OCI-LY3 (cell line): ENCODE measurements at regions not wholly inside any gene's neighbourhood (a gene's known extent, or its start where the extent isn't known, plus 50 kb on each side); places are given as distances from the start of the nearest gene placed in this dataset.
A peak's percentile ranks its signal among the peaks of the same experiment; 100 is the strongest.

Experiments used
- H2AFZ ChIP-seq: fragments of 200-600, 300-600 bp; shearing (Covaris generic); 2 replicates; pipeline ENCODE4 v1.6.0; 2014; ENCODE audit warnings: antibody characterized with exemption, low read depth, low read length
- H3K27ac ChIP-seq: fragments of 200-600, 300-600 bp; sonication (generic); 2 replicates; pipeline ENCODE4 v1.5.1; 2014; ENCODE audit warnings: mild to moderate bottlenecking, low read length, moderate library complexity, mixed read lengths
- H3K27me3 ChIP-seq: fragments of 200-600, 300-600 bp; sonication (generic); 2 replicates; pipeline ENCODE4 v1.6.1; 2014; ENCODE audit warnings: low read depth, low read length, mixed read lengths
- H3K36me3 ChIP-seq: fragments of 200-600, 300-600 bp; sonication (generic); replicated peaks from 2 replicates; pipeline ENCODE3; 2014; ENCODE audit warnings: low read depth, low read length, mixed read lengths
- H3K4me1 ChIP-seq: fragments of 300-600, 200-600 bp; sonication (generic); 2 replicates; pipeline ENCODE4 v1.6.1; 2014; ENCODE audit warnings: low read length, mixed read lengths
- H3K4me2 ChIP-seq: fragments of 200-600, 300-600 bp; sonication (generic); 2 replicates; pipeline ENCODE4 v1.6.1; 2014; ENCODE audit warnings: low read length, mixed read lengths
- H3K4me3 ChIP-seq: fragments of 300-600, 200-600 bp; sonication (generic); 2 replicates; pipeline ENCODE4 v1.5.1; 2014; ENCODE audit warnings: antibody characterized with exemption, mild to moderate bottlenecking, low read length, moderate library complexity
- H3K79me2 ChIP-seq: fragments of 300-600, 200-600 bp; shearing (Covaris generic); 2 replicates; pipeline ENCODE4 v1.6.1; 2014; ENCODE audit warnings: mild to moderate bottlenecking, low read length, mixed read lengths
- H3K9ac ChIP-seq: fragments of 300-600, 200-600 bp; shearing (Covaris generic); 2 replicates; pipeline ENCODE4 v1.6.0; 2014; ENCODE audit warnings: mild to moderate bottlenecking, low read length, moderate library complexity
- H3K9me3 ChIP-seq: fragments of 200-600, 300-600 bp; shearing (Covaris generic); 2 replicates; pipeline ENCODE4 v1.6.1; 2014; ENCODE audit warnings: low read length, mixed read lengths; ENCODE audit not compliant: insufficient read depth
- H4K20me1 ChIP-seq: fragments of 200-600, 300-600 bp; sonication (generic); 2 replicates; pipeline ENCODE4 v1.6.1; 2016; ENCODE audit warnings: low read length, mixed read lengths; ENCODE audit not compliant: insufficient read depth
- CTCF ChIP-seq: fragments of 200-600, 300-600 bp; sonication (generic); IDR thresholded peaks from 2 replicates; pipeline ENCODE4 v1.5.1; 2014; ENCODE audit warnings: antibody characterized with exemption, low read length, low read depth
- EZH2phosphoT487 ChIP-seq: fragments of 200-600 bp; shearing (Covaris generic); IDR thresholded peaks from 2 replicates; pipeline ENCODE4 v1.6.1; 2018; ENCODE audit warnings: antibody characterized with exemption, mixed run types, low read depth

GRCh38 chr5:99063737-99064136 is 134.9 kb upstream of the CHD1 start:
- H3K27ac ChIP-seq, result no peak overlapping the region
- no peaks in the 10 kb centered on the region for H3K79me2 ChIP-seq
- TF ChIP-seq EZH2phosphoT487, result no peak
- no peak for TF ChIP-seq CTCF
- H3K4me2 ChIP-seq, result no peak overlapping the region
- no peak overlapping the region for H3K9ac ChIP-seq
- no peaks in the 10 kb centered on the region for H4K20me1 ChIP-seq
- no peaks in the 10 kb centered on the region for H3K36me3 ChIP-seq
- no peaks in the 10 kb centered on the region for H3K27me3 ChIP-seq
- peaks cover 51% of the 10 kb centered on the region for H3K4me1 ChIP-seq
- H3K4me3 ChIP-seq, result no peak overlapping the region
- no peaks in the 10 kb centered on the region for H3K9me3 ChIP-seq
- no peak overlapping the region for H2AFZ ChIP-seq

DNA sequence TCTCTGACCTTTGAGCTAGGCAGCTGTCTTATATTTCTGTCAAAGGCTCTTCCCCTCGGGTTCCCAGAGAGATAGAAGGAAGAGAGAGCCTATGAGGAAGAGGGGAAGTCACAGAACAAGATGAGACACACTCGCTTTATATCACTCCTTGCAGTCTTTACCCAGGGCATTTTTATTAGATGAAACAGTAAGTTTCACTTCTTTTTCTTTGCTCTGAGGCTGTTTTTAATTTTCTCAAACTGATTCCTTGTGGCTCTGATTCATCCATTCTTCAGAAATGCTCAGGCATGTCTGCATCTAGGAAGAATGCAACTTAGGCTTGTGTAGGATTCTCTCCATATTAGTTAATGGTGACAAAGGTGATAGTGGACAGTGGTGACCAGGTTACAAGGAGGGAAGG is 132.9 kb upstream of the CHD1 start:
- peaks cover 53% of the 10 kb centered on the region for H3K4me1 ChIP-seq
- no peak overlapping the region; the same call in 1 of the 2 replicates for H2AFZ ChIP-seq
- H3K79me2 ChIP-seq, result no peaks in the 10 kb centered on the region
- H3K9me3 ChIP-seq, result no peaks in the 10 kb centered on the region
- H3K4me2 ChIP-seq, result peak overlapping the region; percentile 81
- no peaks in the 10 kb centered on the region for H4K20me1 ChIP-seq
- peak overlapping the region; percentile 69; the same call in 1 of the 2 replicates for H3K4me3 ChIP-seq
- peak overlapping the region; percentile 11; the same call in 1 of the 2 replicates for H3K27ac ChIP-seq
- TF ChIP-seq EZH2phosphoT487, result no peak
- no peak for TF ChIP-seq CTCF
- no peaks in the 10 kb centered on the region for H3K27me3 ChIP-seq
- no peaks in the 10 kb centered on the region for H3K36me3 ChIP-seq
- H3K9ac ChIP-seq, result no peak overlapping the region

- Histone ChIP-seq H3K27ac (peak overlapping the region; percentile 11; the same call in 1 of the 2 replicates), H3K9me3 (no peaks in the 10 kb centered on the region), H3K79me2 (no peaks in the 10 kb centered on the region), H4K20me1 (no peaks in the 10 kb centered on the region), H3K4me1 (peaks cover 52% of the 10 kb centered on the region), H3K4me3 (peak overlapping the region; percentile 69; the same call in 1 of the 2 replicates), H2AFZ (no peak overlapping the region), H3K27me3 (no peaks in the 10 kb centered on the region), H3K9ac (no peak overlapping the region; the same call in 1 of the 2 replicates), H3K4me2 (peak overlapping the region; percentile 81), H3K36me3 (no peaks in the 10 kb centered on the region)
- TF ChIP-seq EZH2phosphoT487, result no peak
Measured at GRCh38 chr5:99061299-99061698, 132.5 kb upstream of the CHD1 start.

DNA sequence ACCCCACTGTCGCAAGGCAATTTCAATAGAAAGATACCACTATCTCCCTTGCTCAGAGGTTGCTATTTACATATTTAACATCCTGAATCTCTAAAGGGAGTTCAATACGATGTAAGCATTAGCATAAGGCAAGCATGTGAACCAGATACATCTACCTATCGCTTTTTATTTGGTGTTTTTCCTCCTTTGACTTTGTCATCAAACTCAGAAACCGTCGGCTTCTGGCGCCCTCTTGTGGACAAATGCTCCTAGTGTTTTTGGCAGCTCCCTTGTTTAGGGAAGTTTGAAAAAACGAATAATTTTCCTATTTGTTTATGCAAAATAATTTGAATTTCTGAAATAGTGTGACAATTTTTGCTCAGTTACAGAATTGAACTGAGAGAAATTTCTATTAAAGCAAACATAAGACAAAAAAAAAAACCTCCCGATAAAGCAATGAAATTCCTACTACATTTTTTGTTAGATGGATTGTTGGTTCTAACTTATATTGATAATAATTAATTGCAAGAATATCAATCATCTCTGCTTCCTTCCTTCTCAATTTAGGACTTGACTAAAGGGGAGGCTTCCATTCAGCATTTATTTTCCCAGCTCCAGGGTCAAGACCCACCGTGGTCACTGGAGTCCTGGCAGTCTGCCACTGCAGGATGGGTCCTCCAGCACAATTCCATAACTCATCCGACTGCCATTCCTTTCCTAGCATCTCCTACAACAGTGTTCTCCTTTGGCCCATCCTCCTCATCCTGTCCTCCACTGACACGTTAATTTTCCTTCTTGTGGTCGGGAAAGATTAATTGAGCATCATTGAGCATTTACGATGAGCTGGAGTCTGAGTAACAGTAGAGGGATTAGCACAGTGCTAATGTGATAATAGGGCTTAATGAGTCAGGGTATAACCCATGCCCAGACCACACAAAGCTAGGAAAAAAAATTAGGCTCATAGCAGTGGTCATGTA is 131.8 kb upstream of the CHD1 start:
- no peaks in the 10 kb centered on the region for H4K20me1 ChIP-seq
- TF ChIP-seq EZH2phosphoT487, result no peak
- peak; percentile 81 for TF ChIP-seq CTCF
- no peaks in the 10 kb centered on the region for H3K27me3 ChIP-seq
- H3K4me3 ChIP-seq, result peak overlapping the region; percentile 69
- peak overlapping the region; percentile 33 for H3K27ac ChIP-seq
- peak overlapping the region; percentile 81 for H3K4me2 ChIP-seq
- peaks cover 45% of the 10 kb centered on the region for H3K4me1 ChIP-seq
- H2AFZ ChIP-seq, result peak overlapping the region; percentile 61; the same call in 1 of the 2 replicates
- H3K9me3 ChIP-seq, result no peaks in the 10 kb centered on the region
- no peaks in the 10 kb centered on the region for H3K79me2 ChIP-seq
- H3K36me3 ChIP-seq, result no peaks in the 10 kb centered on the region
- H3K9ac ChIP-seq, result peak overlapping the region; percentile 37
